ENCODE measurements at regions not wholly inside any gene's neighbourhood (a gene's known extent, or its start where the extent isn't known, plus 50 kb on each side); places are given as distances from the start of the nearest gene placed in this dataset.
A peak's percentile ranks its signal among the peaks of the same experiment; 100 is the strongest.

- H3K4me1 ChIP-seq = no peaks in the 10 kb centered on the region
- DNase-seq = no peak
- H3K36me3 ChIP-seq = no peaks in the 10 kb centered on the region
- H3K27me3 ChIP-seq = no peaks in the 10 kb centered on the region; the same call in 1 of the 2 replicates
- no peaks in the 10 kb centered on the region for H3K9me3 ChIP-seq (replicated peaks)
- no peak overlapping the region for H3K27ac ChIP-seq
- H3K4me3 ChIP-seq = no peak overlapping the region
Measured at GRCh38 chr2:41448221-41448620, 599.6 kb upstream of the PKDCC start.

GRCh38 chr2:41457026-41457425 is 590.8 kb upstream of the PKDCC start:
- no peaks in the 10 kb centered on the region for H3K4me1 ChIP-seq
- no peak overlapping the region for H3K4me3 ChIP-seq
- H3K27me3 ChIP-seq = no peaks in the 10 kb centered on the region

GRCh38 chr2:41460661-41461060 is 587.2 kb upstream of the PKDCC start:
- Histone ChIP-seq H3K9me3 (replicated peaks) (no peaks in the 10 kb centered on the region), H3K27ac (no peak overlapping the region), H3K4me3 (no peak overlapping the region), H3K36me3 (no peaks in the 10 kb centered on the region), H3K4me1 (no peaks in the 10 kb centered on the region), H3K27me3 (no peaks in the 10 kb centered on the region)
- DNase-seq = no peak

More at GRCh38 chr2:41457026-41457425, 590.8 kb upstream of the PKDCC start:
- no peaks in the 10 kb centered on the region for H3K36me3 ChIP-seq
- H3K9me3 ChIP-seq (replicated peaks) = no peaks in the 10 kb centered on the region
- H3K27ac ChIP-seq = no peak overlapping the region
- no peak for DNase-seq

GRCh38 chr2:41464395-41464794 is 583.4 kb upstream of the PKDCC start:
- no peaks in the 10 kb centered on the region for H3K36me3 ChIP-seq
- no peaks in the 10 kb centered on the region for H3K4me1 ChIP-seq
- no peak overlapping the region for H3K4me3 ChIP-seq
- no peak for DNase-seq
- H3K9me3 ChIP-seq (replicated peaks) = no peaks in the 10 kb centered on the region
- H3K27ac ChIP-seq = no peak overlapping the region
- H3K27me3 ChIP-seq = no peaks in the 10 kb centered on the region

- H3K27me3 ChIP-seq = no peaks in the 10 kb centered on the region
- H3K27ac ChIP-seq = no peak overlapping the region
- H3K4me3 ChIP-seq = no peak overlapping the region
- DNase-seq = no peak
- H3K4me1 ChIP-seq = no peaks in the 10 kb centered on the region
- H3K36me3 ChIP-seq = no peaks in the 10 kb centered on the region
- no peaks in the 10 kb centered on the region for H3K9me3 ChIP-seq (replicated peaks)
Measured at GRCh38 chr2:41475959-41476358, 571.9 kb upstream of the PKDCC start.

GRCh38 chr2:41482659-41483058 is 565.2 kb upstream of the PKDCC start:
- Histone ChIP-seq H3K4me1 (no peaks in the 10 kb centered on the region; the same call in 1 of the 2 replicates), H3K9me3 (replicated peaks) (no peaks in the 10 kb centered on the region), H3K4me3 (no peak overlapping the region), H3K27me3 (no peaks in the 10 kb centered on the region), H3K27ac (no peak overlapping the region), H3K36me3 (no peaks in the 10 kb centered on the region)
- no peak for DNase-seq

- H3K9me3 ChIP-seq (replicated peaks) = no peaks in the 10 kb centered on the region
- H3K27me3 ChIP-seq = no peaks in the 10 kb centered on the region
- no peak overlapping the region for H3K27ac ChIP-seq
- no peaks in the 10 kb centered on the region for H3K36me3 ChIP-seq
- no peak overlapping the region for H3K4me3 ChIP-seq
- no peak for DNase-seq
- no peaks in the 10 kb centered on the region; the same call in 1 of the 2 replicates for H3K4me1 ChIP-seq
Measured at GRCh38 chr2:41483226-41483625, 564.6 kb upstream of the PKDCC start.

GRCh38 chr2:41483982-41484857 is 563.6 kb upstream of the PKDCC start:
- DNase-seq = no peak
- H3K27ac ChIP-seq = no peak overlapping the region
- H3K4me1 ChIP-seq = no peaks in the 10 kb centered on the region; the same call in 1 of the 2 replicates
- H3K27me3 ChIP-seq = no peaks in the 10 kb centered on the region
- no peaks in the 10 kb centered on the region for H3K9me3 ChIP-seq (replicated peaks)
- H3K4me3 ChIP-seq = no peak overlapping the region
- no peaks in the 10 kb centered on the region for H3K36me3 ChIP-seq

GRCh38 chr2:41484858-41485234 is 563.0 kb upstream of the PKDCC start:
- H3K27me3 ChIP-seq = no peaks in the 10 kb centered on the region
- no peak overlapping the region for H3K27ac ChIP-seq

GRCh38 chr2:41486948-41487347 is 560.9 kb upstream of the PKDCC start:
- no peaks in the 10 kb centered on the region; the same call in 1 of the 2 replicates for H3K4me1 ChIP-seq

More at GRCh38 chr2:41484858-41485234, 563.0 kb upstream of the PKDCC start:
- Histone ChIP-seq H3K4me3 (no peak overlapping the region), H3K36me3 (no peaks in the 10 kb centered on the region), H3K9me3 (replicated peaks) (no peaks in the 10 kb centered on the region), H3K4me1 (no peaks in the 10 kb centered on the region; the same call in 1 of the 2 replicates)
- DNase-seq = no peak

GRCh38 chr2:41488888-41489287 is 558.9 kb upstream of the PKDCC start:
- Histone ChIP-seq H3K4me3 (no peak overlapping the region), H3K4me1 (no peaks in the 10 kb centered on the region), H3K9me3 (replicated peaks) (no peaks in the 10 kb centered on the region), H3K27ac (no peak overlapping the region), H3K27me3 (no peaks in the 10 kb centered on the region), H3K36me3 (no peaks in the 10 kb centered on the region)
- no peak for DNase-seq

More at GRCh38 chr2:41486948-41487347, 560.9 kb upstream of the PKDCC start:
- no peaks in the 10 kb centered on the region for H3K36me3 ChIP-seq
- H3K27me3 ChIP-seq = no peaks in the 10 kb centered on the region
- no peak overlapping the region for H3K27ac ChIP-seq
- no peak overlapping the region for H3K4me3 ChIP-seq
- DNase-seq = no peak
- no peaks in the 10 kb centered on the region for H3K9me3 ChIP-seq (replicated peaks)

- H3K36me3 ChIP-seq = no peaks in the 10 kb centered on the region
- H3K4me3 ChIP-seq = no peak overlapping the region
- H3K27ac ChIP-seq = no peak overlapping the region
- H3K4me1 ChIP-seq = no peaks in the 10 kb centered on the region
- H3K9me3 ChIP-seq (replicated peaks) = no peaks in the 10 kb centered on the region; the same call in 1 of the 2 replicates
- DNase-seq = no peak
- H3K27me3 ChIP-seq = no peaks in the 10 kb centered on the region
Measured at GRCh38 chr2:41489638-41490037, 558.2 kb upstream of the PKDCC start.

GRCh38 chr2:41495050-41495449 is 552.8 kb upstream of the PKDCC start:
- Histone ChIP-seq H3K27ac (no peak overlapping the region), H3K9me3 (replicated peaks) (peaks cover 15% of the 10 kb centered on the region), H3K36me3 (no peaks in the 10 kb centered on the region), H3K27me3 (no peaks in the 10 kb centered on the region), H3K4me3 (no peak overlapping the region), H3K4me1 (no peaks in the 10 kb centered on the region)
- peak in 1 of 2 experiments; percentile 22 for DNase-seq

GRCh38 chr2:41496908-41497307 is 550.9 kb upstream of the PKDCC start:
- Histone ChIP-seq H3K4me3 (no peak overlapping the region), H3K27ac (no peak overlapping the region), H3K36me3 (no peaks in the 10 kb centered on the region), H3K9me3 (replicated peaks) (peaks cover 25% of the 10 kb centered on the region), H3K27me3 (no peaks in the 10 kb centered on the region), H3K4me1 (no peaks in the 10 kb centered on the region)
- DNase-seq = peak in 1 of 2 experiments; percentile 60

GRCh38 chr2:41498781-41499180 is 549.0 kb upstream of the PKDCC start:
- Histone ChIP-seq H3K36me3 (no peaks in the 10 kb centered on the region), H3K27me3 (no peaks in the 10 kb centered on the region), H3K4me3 (no peak overlapping the region), H3K27ac (no peak overlapping the region), H3K9me3 (replicated peaks) (peaks cover 28% of the 10 kb centered on the region), H3K4me1 (no peaks in the 10 kb centered on the region)
- DNase-seq = no peak

- no peak overlapping the region for H3K4me3 ChIP-seq
- H3K9me3 ChIP-seq (replicated peaks) = peaks cover 17% of the 10 kb centered on the region
- H3K36me3 ChIP-seq = no peaks in the 10 kb centered on the region
- H3K4me1 ChIP-seq = no peaks in the 10 kb centered on the region
- no peak overlapping the region for H3K27ac ChIP-seq
- DNase-seq = no peak
- no peaks in the 10 kb centered on the region for H3K27me3 ChIP-seq
Measured at GRCh38 chr2:41500895-41501294, 546.9 kb upstream of the PKDCC start.
